ENCODE measurements at regions not wholly inside any gene's neighbourhood (a gene's known extent, or its start where the extent isn't known, plus 50 kb on each side); places are given as distances from the start of the nearest gene placed in this dataset.
"Not testable (repeated sequence)": the region's sequence is repeated elsewhere in the genome, so short reads cannot be mapped to it uniquely, and the experiment has no call there.

DNA sequence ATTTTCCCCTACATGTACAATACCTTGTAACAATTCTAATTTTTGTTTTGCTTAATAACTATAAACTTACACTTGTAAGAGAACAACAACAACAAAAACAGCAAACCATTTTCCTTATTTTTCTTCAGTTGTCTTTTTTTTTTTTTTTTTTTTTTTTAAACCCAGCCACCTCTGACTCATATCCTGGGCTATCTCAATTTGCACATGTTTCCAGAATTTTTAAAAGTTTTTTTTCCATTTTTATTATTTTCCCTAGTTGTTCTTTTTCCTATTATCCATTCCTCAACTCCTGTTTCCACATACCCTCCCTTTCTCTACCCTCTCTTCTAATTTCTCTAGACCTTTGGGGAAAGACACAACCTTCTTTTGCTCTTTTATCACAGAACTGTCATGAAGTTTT is 112.5 kb downstream of the EFEMP1 start:
- DNase-seq (ENCODE audit: low read depth in 1 of 2, low spot score in 2 of 2), result no peak
- Histone ChIP-seq H3K27ac (peak overlapping the region; percentile 37; the same call in 1 of the 2 replicates), H3K9me3 (replicated peaks) (no peaks in the 10 kb centered on the region)

DNA sequence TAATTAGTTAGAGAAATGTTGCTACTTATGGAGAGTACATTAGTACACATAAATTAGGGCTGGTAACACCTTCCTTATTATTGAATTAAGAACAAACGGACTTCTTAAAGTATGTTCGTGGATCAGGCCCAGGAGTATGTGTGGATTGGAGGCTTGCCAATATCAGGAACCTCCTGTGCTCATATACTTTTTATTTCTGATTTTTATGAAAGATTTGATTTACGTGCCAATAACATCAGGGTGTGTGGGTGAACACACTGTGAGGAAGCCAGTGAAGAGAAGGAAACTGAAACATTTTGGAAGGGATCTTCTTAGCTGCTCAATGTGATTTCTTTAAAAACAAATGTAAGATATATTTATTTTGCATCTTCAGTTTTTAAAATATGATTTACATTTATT is 113.0 kb downstream of the EFEMP1 start:
- Histone ChIP-seq H3K27ac (no peak overlapping the region), H3K4me1 (replicated peaks) (peaks cover 8% of the 10 kb centered on the region), H3K9me3 (replicated peaks) (no peaks in the 10 kb centered on the region), H3K36me3 (no peaks in the 10 kb centered on the region), H3K27me3 (replicated peaks) (no peaks in the 10 kb centered on the region), H3K4me3 (no peak overlapping the region)
- DNase-seq (ENCODE audit: low read depth in 1 of 2, low spot score in 2 of 2), result no peak

More for the DNA sequence above, 112.5 kb downstream of the EFEMP1 start:
- no peaks in the 10 kb centered on the region for H3K27me3 ChIP-seq (replicated peaks)
- no peaks in the 10 kb centered on the region for H3K36me3 ChIP-seq
- peaks cover 8% of the 10 kb centered on the region for H3K4me1 ChIP-seq (replicated peaks)
- no peak overlapping the region for H3K4me3 ChIP-seq

DNA sequence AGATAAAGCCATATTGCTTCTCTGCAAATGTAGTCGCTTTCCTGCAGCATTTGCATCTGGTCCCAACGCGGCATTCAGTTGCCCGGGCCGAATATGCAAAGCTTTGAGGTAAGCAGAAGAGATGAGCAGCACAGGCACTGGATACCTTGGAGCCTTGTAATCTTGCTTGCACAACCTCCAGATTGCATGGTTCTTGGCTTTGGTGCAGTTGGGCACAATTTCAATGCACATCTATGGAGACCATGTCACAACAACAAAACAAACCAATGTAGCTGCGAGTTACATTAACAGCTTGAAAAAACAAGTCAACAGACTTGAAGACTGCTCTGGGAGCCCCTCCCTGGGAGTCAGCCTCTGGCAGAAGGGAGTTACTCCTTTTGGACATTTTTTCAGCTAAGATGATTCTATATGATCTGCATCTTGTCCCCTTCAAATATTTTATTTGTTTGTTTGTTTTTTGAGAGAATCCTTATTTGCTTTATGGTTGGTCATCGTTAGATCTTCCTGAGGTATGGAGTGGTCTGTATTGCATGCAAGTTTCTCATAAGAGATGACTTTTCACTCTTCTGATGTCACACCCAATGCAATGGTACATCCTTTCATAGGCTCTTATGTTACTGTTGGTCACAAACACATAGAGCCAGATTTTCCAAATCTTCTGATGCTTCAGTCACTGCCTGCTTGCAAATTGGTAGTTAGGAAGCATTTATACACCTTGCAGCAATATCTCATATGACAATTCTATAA is 113.5 kb downstream of the EFEMP1 start:
- Histone ChIP-seq H3K4me3 (no peak overlapping the region), H3K27ac (no peak overlapping the region), H3K9me3 (replicated peaks) (no peaks in the 10 kb centered on the region), H3K36me3 (no peaks in the 10 kb centered on the region), H3K4me1 (replicated peaks) (peaks cover 8% of the 10 kb centered on the region), H3K27me3 (replicated peaks) (no peaks in the 10 kb centered on the region)
- no peak for DNase-seq (ENCODE audit: low read depth in 1 of 2, low spot score in 2 of 2)

DNA sequence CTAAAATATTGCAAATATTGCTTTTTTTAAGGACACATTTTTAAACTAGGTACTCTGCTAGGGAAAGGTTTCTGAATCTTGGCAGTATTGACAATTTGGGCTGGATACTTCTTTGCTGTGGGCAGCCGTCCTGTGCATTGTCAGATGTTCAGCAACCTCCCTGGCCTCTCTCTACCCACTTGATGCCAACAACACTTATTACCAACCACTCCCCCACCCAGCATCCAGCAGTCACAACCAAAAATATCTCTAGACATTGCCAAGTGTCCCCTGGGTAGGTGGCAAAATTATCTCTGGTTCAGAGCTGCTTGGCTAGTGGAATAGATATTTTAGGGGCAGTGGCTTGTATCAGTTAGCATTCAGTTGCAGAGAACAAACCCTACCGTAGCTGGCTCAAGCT is 114.3 kb upstream of the PNPT1 start:
- DNase-seq (ENCODE audit: low read depth in 1 of 2, low spot score in 2 of 2), result no peak
- H3K27me3 ChIP-seq (replicated peaks), result no peaks in the 10 kb centered on the region
- H3K4me1 ChIP-seq (replicated peaks), result peaks cover 8% of the 10 kb centered on the region
- no peak overlapping the region for H3K27ac ChIP-seq
- H3K36me3 ChIP-seq, result no peaks in the 10 kb centered on the region
- no peak overlapping the region for H3K4me3 ChIP-seq
- H3K9me3 ChIP-seq (replicated peaks), result no peaks in the 10 kb centered on the region

DNA sequence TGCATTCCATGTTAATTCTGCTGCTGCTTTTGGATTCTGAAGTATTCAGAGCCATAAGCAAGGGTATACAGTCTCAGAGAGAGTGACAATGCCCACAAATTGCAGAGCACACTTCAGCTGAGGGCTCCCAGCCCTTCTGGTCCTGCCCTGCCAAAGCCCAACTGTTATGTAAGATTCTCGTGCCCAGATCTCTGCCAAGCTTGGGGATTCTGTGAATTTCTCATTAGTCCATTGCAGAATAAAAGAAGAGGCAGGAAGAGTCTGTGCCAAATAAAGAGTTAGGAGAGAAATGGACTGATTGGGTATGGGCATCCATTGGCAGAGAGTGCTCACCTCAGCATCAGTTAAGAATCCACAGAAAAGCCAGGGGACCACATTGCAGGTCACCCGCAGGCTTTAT is 112.0 kb upstream of the PNPT1 start:
- Histone ChIP-seq H3K4me1 (replicated peaks) (peaks cover 2% of the 10 kb centered on the region), H3K27ac (no peak overlapping the region), H3K27me3 (replicated peaks) (no peaks in the 10 kb centered on the region), H3K4me3 (no peak overlapping the region), H3K36me3 (no peaks in the 10 kb centered on the region), H3K9me3 (replicated peaks) (no peaks in the 10 kb centered on the region)
- DNase-seq (ENCODE audit: low read depth in 1 of 2, low spot score in 2 of 2), result no peak

DNA sequence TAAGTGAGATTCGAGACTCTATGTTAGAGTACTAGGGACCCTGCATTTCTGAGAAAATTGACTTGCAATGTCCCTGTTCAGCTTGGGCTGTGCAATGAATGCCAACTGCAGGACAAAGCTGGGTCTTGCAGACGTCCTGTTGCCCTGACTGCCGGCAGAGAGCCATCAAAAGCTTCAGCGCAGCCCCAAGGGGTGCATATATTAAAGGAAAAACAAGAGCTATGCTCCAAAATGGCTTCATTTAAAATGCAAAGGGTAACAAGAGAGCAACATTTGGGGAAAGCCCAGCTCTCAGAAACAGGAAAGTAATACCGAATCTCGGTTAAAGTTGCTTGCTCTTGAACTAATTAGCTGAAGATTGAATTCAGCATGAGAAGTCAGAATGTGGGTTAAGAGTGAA is 110.9 kb upstream of the PNPT1 start:
- Histone ChIP-seq H3K4me3 (no peak overlapping the region), H3K27me3 (replicated peaks) (no peaks in the 10 kb centered on the region), H3K27ac (no peak overlapping the region), H3K36me3 (no peaks in the 10 kb centered on the region), H3K4me1 (replicated peaks) (no peaks in the 10 kb centered on the region; the same call in 1 of the 2 replicates), H3K9me3 (replicated peaks) (no peaks in the 10 kb centered on the region)
- no peak for DNase-seq (ENCODE audit: low read depth in 1 of 2, low spot score in 2 of 2)

DNA sequence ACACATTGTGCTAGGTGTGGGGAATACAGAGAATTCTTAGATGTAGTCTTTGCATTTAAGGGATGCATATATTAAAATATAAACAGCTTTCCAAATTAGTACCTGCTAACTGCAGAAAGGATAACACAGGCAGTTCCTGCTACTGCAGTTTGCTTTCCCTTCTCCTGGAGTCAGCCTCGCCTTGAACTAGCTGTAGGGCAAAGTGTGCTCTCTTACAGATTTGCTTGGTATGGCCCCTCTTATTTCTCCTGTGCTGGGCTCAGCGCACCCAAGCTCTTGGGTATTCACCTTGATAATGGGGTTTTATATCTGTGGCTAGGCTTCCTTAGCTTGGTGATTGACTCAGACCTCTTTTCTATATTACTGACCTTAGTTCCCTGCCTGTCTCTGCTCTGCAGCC is 108.4 kb upstream of the PNPT1 start:
- H3K4me1 ChIP-seq (replicated peaks), result no peaks in the 10 kb centered on the region; the same call in 1 of the 2 replicates
- DNase-seq (ENCODE audit: low read depth in 1 of 2, low spot score in 2 of 2), result no peak
- no peak overlapping the region for H3K27ac ChIP-seq
- no peaks in the 10 kb centered on the region for H3K36me3 ChIP-seq
- no peak overlapping the region for H3K4me3 ChIP-seq
- H3K27me3 ChIP-seq (replicated peaks), result no peaks in the 10 kb centered on the region
- no peaks in the 10 kb centered on the region; the same call in 1 of the 2 replicates for H3K9me3 ChIP-seq (replicated peaks)

DNA sequence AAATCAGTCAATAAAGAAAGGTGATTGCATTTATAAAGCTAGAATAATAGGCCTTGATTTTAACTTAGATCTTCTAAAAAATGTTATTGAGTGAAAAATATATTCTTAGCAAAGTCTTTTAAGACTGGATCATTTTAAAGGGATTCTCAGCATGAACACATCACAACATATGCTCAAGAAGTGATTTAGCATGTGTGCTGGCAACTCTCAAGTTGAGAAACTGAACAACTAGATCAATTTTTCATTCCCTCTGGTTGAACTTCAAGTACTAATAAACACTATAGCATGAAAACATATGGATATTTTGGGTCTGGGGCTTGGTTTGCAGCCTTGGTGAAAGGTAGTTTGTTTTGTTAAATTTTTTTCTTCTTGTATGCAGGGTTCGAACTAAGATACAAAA is 107.8 kb upstream of the PNPT1 start:
- Histone ChIP-seq H3K9me3 (replicated peaks) (no peaks in the 10 kb centered on the region; the same call in 1 of the 2 replicates), H3K36me3 (no peaks in the 10 kb centered on the region), H3K4me3 (no peak overlapping the region), H3K27ac (no peak overlapping the region), H3K4me1 (replicated peaks) (no peaks in the 10 kb centered on the region; the same call in 1 of the 2 replicates), H3K27me3 (replicated peaks) (no peaks in the 10 kb centered on the region)
- DNase-seq (ENCODE audit: low read depth in 1 of 2, low spot score in 2 of 2), result no peak

DNA sequence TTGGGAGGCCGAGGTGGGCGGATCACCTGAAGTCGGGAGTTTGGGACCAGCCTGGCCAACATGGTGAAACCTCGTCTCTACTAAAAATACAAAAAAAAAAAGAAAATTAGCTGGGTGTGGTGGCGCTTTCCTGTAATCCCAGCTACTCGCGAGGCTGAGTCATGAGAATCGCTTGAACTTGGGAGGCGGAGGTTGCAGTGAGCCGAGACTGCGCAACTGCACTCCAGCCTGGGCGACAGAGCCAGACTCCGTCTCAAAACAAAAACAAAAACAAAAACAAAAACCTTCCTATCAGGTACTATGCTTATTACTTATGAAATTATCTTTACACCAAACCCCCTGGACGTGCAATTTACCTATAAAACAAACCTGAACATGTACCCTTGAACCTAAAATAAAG is 106.0 kb upstream of the PNPT1 start:
- not testable (repeated sequence) for H3K4me3 ChIP-seq; DNase-seq (ENCODE audit: low read depth in 1 of 2, low spot score in 2 of 2); H3K9me3 ChIP-seq (replicated peaks); H3K27me3 ChIP-seq (replicated peaks); H3K4me1 ChIP-seq (replicated peaks); H3K27ac ChIP-seq; H3K36me3 ChIP-seq

DNA sequence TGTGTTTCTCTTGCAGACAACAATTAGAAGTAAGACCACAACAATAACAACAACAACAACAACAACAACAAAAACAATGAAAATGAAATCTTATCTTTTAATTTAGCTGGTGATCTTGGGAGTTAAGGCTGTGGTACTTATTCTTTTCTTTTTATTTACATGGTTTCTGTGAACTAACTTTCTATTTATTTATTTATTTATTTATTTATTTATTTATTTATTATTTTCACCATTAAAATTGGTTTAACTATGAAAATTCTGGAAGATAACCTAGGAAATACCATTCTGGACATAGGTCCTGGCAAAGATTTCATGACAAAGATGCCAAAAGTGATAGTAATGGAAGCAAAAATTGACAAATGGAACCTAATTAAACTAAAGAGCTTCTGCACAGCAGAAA is 102.5 kb upstream of the PNPT1 start:
- H3K4me3 ChIP-seq, result no peak overlapping the region
- H3K27me3 ChIP-seq (replicated peaks), result no peaks in the 10 kb centered on the region
- no peaks in the 10 kb centered on the region for H3K36me3 ChIP-seq
- DNase-seq (ENCODE audit: low read depth in 1 of 2, low spot score in 2 of 2), result no peak
- no peaks in the 10 kb centered on the region; the same call in 1 of the 2 replicates for H3K9me3 ChIP-seq (replicated peaks)
- H3K4me1 ChIP-seq (replicated peaks), result no peaks in the 10 kb centered on the region
- H3K27ac ChIP-seq, result no peak overlapping the region

DNA sequence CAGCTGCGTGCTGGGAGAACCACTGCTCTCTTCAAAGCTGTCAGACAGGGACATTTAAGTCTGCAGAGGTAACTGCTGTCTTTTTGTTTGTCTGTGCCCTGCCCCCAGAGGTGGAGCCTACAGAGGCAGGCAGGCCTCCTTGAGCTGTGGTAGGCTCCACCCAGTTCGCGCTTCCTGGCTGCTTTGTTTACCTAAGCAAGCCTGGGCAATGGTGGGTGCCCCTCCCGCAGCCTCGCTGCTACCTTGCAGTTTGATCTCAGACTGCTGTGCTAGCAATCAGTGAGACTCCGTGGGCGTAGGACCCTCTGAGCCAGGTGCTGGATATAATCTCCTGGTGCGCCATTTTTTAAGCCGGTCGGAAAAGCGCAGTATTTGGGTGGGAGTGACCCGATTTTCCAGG is 100.0 kb upstream of the PNPT1 start:
- H3K27me3 ChIP-seq (replicated peaks); DNase-seq (ENCODE audit: low read depth in 1 of 2, low spot score in 2 of 2); H3K4me1 ChIP-seq (replicated peaks); H3K27ac ChIP-seq; H3K36me3 ChIP-seq; H3K9me3 ChIP-seq (replicated peaks); H3K4me3 ChIP-seq: not testable (repeated sequence)

DNA sequence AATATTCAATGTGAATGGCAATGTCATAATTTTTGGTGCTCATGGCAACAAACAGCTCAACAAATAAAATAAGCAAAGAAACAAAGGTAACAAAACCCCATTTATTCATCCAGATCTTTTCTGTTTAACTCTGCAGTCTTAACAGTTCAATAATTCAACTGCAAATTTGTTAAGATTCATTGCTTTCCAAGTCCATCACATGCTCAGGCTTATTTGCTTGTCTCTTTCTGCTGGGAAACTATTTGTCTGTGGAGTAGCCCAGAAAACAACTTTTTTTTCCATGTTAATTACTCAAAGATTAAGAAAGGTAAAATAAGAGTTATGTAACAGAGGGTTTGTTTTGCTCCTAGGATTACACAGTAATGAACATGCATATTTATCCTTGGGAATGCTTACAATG is 92.6 kb upstream of the PNPT1 start:
- Histone ChIP-seq H3K4me1 (replicated peaks) (peaks cover 9% of the 10 kb centered on the region), H3K27me3 (replicated peaks) (no peaks in the 10 kb centered on the region), H3K9me3 (replicated peaks) (no peaks in the 10 kb centered on the region), H3K4me3 (no peak overlapping the region), H3K27ac (no peak overlapping the region), H3K36me3 (no peaks in the 10 kb centered on the region)
- no peak for DNase-seq (ENCODE audit: low read depth in 1 of 2, low spot score in 2 of 2)

DNA sequence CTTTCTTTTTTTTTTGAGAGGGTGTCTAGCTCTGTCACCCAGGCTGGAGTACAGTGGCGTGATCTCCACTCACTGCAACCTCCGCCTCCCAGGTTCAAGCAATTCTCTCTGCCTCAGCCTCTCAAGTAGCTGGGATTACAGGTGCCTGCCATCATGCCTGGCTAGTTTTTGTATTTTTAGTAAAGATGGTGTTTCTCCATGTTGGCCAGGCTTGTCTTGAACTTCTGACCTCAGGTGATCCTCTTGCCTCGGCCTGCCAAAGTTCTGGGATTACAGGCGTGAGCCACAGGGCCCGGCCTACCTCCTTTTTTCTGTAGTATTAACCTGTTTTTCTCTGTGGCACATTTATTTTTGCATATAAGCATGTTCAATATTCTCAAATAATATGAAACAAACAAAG is 90.1 kb upstream of the PNPT1 start:
- not testable (repeated sequence) for H3K4me3 ChIP-seq; H3K36me3 ChIP-seq; H3K27ac ChIP-seq; H3K27me3 ChIP-seq (replicated peaks); H3K9me3 ChIP-seq (replicated peaks); DNase-seq (ENCODE audit: low read depth in 1 of 2, low spot score in 2 of 2)
- H3K4me1 ChIP-seq (replicated peaks), result peaks cover 31% of the 10 kb centered on the region

DNA sequence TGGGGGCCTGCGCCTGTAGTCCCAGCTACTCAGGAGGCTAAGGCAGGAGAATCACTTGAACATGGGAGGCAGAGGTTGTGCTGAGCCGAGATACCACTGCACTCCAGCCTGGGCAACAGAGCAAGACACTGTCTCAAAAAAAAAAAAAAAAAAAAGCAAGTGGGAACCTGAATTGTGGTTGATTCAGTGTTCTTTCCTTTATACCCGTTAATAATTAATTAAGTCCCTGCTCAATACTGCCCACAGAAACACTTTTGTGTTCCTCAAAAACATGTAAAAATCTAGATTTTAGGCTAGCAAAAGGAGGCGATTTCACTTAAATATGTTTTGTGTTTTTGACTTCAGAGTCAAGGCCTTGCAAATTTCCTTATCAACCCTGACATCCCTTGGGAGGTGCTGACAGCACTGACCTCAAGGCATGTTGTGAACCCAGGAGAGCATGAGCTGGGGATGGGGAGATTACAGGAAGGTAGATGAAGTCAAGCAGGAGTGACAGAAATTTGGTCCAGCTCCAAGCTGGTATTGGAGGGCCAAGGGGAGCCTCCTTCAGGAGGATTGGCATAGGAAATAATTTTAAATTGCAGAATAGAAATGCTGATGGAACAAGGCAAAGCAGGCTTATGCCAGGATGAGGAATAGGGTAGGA is 89.0 kb upstream of the PNPT1 start:
- H3K4me3 ChIP-seq, result no peak overlapping the region
- 0 out of 2 replicates have a peak, but pooled peaks cover 4% of the 10 kb centered on the region for H3K36me3 ChIP-seq
- H3K9me3 ChIP-seq (replicated peaks), result no peaks in the 10 kb centered on the region
- no peak overlapping the region for H3K27ac ChIP-seq
- peaks cover 38% of the 10 kb centered on the region for H3K4me1 ChIP-seq (replicated peaks)
- H3K27me3 ChIP-seq (replicated peaks), result no peaks in the 10 kb centered on the region
- DNase-seq (ENCODE audit: low read depth in 1 of 2, low spot score in 2 of 2), result no peak

Data from SJSA1 (cell line).